ENCODE measurements at regions not wholly inside any gene's neighbourhood (a gene's known extent, or its start where the extent isn't known, plus 50 kb on each side); places are given as distances from the start of the nearest gene placed in this dataset.

DNA sequence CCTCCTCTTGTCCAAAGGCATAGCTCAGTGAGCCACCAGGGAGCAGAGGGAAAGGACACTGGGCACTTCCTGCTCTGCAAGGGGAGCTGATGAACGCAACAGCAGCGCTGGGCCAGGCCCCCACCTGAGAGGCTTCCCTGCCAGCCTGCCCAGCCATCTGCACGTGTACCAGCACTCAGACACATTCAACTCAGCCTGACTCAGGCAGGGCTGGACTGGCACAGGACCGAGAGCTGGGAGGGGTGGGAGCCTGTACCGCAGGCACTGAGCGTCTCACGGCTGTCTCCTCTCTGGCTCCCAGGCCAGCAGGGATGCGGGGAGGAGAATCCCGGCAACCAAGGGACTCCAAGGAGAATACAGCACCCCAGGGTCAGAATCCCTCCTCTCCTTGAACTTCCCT, 411.8 kb downstream of the CTTN start:
- no peaks in the 10 kb centered on the region for H3K9me3 ChIP-seq (ENCODE audit: low read depth)
- DNase-seq (ENCODE audit: low spot score) = no peak
- H3K4me3 ChIP-seq = no peak overlapping the region
- no peaks in the 10 kb centered on the region for H4K20me1 ChIP-seq (ENCODE audit: insufficient read depth, poor library complexity, severe bottlenecking)
- no peak overlapping the region for H3K4me2 ChIP-seq
- H3K36me3 ChIP-seq (replicated peaks; ENCODE audit: insufficient read depth, low read depth) = no peaks in the 10 kb centered on the region
- no peak overlapping the region for H2AFZ ChIP-seq
- H3K27me3 ChIP-seq = no peaks in the 10 kb centered on the region
- no peaks in the 10 kb centered on the region for H3K4me1 ChIP-seq (ENCODE audit: insufficient read depth)
- TF ChIP-seq EZH2phosphoT487 (IDR thresholded peaks at IDR 0.05; ENCODE audit: low read depth, severe bottlenecking, unreplicated experiment) (no peak), EZH2 (IDR thresholded peaks at IDR 0.05; ENCODE audit: borderline replicate concordance) (no peak)
- TF ChIP-seq, protein P1, sequence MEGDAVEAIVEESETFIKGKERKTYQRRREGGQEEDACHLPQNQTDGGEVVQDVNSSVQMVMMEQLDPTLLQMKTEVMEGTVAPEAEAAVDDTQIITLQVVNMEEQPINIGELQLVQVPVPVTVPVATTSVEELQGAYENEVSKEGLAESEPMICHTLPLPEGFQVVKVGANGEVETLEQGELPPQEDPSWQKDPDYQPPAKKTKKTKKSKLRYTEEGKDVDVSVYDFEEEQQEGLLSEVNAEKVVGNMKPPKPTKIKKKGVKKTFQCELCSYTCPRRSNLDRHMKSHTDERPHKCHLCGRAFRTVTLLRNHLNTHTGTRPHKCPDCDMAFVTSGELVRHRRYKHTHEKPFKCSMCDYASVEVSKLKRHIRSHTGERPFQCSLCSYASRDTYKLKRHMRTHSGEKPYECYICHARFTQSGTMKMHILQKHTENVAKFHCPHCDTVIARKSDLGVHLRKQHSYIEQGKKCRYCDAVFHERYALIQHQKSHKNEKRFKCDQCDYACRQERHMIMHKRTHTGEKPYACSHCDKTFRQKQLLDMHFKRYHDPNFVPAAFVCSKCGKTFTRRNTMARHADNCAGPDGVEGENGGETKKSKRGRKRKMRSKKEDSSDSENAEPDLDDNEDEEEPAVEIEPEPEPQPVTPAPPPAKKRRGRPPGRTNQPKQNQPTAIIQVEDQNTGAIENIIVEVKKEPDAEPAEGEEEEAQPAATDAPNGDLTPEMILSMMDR (IDR thresholded peaks at IDR 0.05; ENCODE audit: poor library complexity) = no peak
- 91% methylated on average over 9 of the region's 9 CpGs for WGBS (ENCODE audit: low lambda C conversion rate, missing lambda C conversion rate)
- no peak overlapping the region for H3K27ac ChIP-seq
- no peaks in the 10 kb centered on the region for H3K9me2 ChIP-seq (replicated peaks; ENCODE audit: insufficient read depth)
- no peaks in the 10 kb centered on the region for H3K79me2 ChIP-seq

DNA sequence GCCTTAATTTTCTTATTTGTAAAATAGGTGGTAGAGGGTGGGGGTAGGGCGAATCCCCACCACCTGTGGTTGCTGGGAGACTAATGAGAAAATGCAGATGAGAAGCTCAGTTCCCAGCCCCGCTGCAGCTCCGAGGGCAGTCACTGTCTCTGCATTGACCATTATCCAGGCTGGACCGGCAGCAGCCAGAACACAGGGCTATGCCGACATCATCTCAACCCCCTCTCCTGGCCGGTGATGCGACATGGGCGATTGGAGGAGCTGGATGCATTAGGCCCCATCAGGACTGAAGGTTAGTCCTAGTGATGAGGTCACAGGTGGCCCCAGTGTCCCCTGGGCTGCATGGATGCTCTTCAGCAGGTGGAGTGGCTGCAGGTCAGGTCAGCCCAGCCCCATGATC, 412.4 kb downstream of the CTTN start:
- Histone ChIP-seq H3K4me1 (ENCODE audit: insufficient read depth) (no peaks in the 10 kb centered on the region), H3K4me2 (no peak overlapping the region), H4K20me1 (ENCODE audit: insufficient read depth, poor library complexity, severe bottlenecking) (no peaks in the 10 kb centered on the region), H3K9me2 (replicated peaks; ENCODE audit: insufficient read depth) (no peaks in the 10 kb centered on the region), H3K79me2 (no peaks in the 10 kb centered on the region), H3K9me3 (ENCODE audit: low read depth) (no peaks in the 10 kb centered on the region), H3K27me3 (no peaks in the 10 kb centered on the region), H3K27ac (no peak overlapping the region), H3K4me3 (no peak overlapping the region), H3K36me3 (replicated peaks; ENCODE audit: insufficient read depth, low read depth) (no peaks in the 10 kb centered on the region), H2AFZ (no peak overlapping the region)
- no peak for TF ChIP-seq EZH2phosphoT487 (IDR thresholded peaks at IDR 0.05; ENCODE audit: low read depth, severe bottlenecking, unreplicated experiment)
- no peak for TF ChIP-seq EZH2 (IDR thresholded peaks at IDR 0.05; ENCODE audit: borderline replicate concordance)
- TF ChIP-seq, protein P1 (IDR thresholded peaks at IDR 0.05; ENCODE audit: poor library complexity) = no peak
- no peak for DNase-seq (ENCODE audit: low spot score)
- 97% methylated on average over 8 of the region's 8 CpGs for WGBS (ENCODE audit: low lambda C conversion rate, missing lambda C conversion rate)

DNA sequence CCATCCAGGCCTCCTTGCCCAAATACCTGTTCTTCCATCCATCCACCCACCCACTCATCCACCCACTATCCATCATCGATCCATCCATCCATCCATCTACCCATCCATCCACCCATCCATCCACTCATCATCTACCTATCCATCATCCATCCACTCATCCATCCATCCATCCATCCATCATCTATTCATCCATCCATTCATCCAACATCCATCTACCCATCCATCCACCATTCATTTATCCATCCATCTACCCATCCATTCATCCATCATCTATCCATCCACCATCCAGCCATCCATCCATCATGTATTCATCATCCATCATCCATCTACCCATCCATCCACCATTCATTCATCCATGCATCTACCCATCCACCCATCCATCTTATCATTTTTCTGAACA, 413.2 kb downstream of the CTTN start:
- WGBS (ENCODE audit: low lambda C conversion rate, missing lambda C conversion rate) = 100% methylated on average over 1 of the region's 1 CpG
- H3K9me3 ChIP-seq (ENCODE audit: low read depth) = no peaks in the 10 kb centered on the region
- no peaks in the 10 kb centered on the region for H3K4me1 ChIP-seq (ENCODE audit: insufficient read depth)
- no peak overlapping the region for H2AFZ ChIP-seq
- H3K27ac ChIP-seq = no peak overlapping the region
- TF ChIP-seq, protein P1 (IDR thresholded peaks at IDR 0.05; ENCODE audit: poor library complexity) = no peak
- no peak for TF ChIP-seq EZH2phosphoT487 (IDR thresholded peaks at IDR 0.05; ENCODE audit: low read depth, severe bottlenecking, unreplicated experiment)
- TF ChIP-seq EZH2 (IDR thresholded peaks at IDR 0.05; ENCODE audit: borderline replicate concordance) = no peak
- no peaks in the 10 kb centered on the region for H3K36me3 ChIP-seq (replicated peaks; ENCODE audit: insufficient read depth, low read depth)
- H3K27me3 ChIP-seq = no peaks in the 10 kb centered on the region
- no peaks in the 10 kb centered on the region for H3K79me2 ChIP-seq
- no peak for DNase-seq (ENCODE audit: low spot score)
- H3K9me2 ChIP-seq (replicated peaks; ENCODE audit: insufficient read depth) = no peaks in the 10 kb centered on the region
- H3K4me3 ChIP-seq = no peak overlapping the region
- no peaks in the 10 kb centered on the region for H4K20me1 ChIP-seq (ENCODE audit: insufficient read depth, poor library complexity, severe bottlenecking)
- no peak overlapping the region for H3K4me2 ChIP-seq

DNA sequence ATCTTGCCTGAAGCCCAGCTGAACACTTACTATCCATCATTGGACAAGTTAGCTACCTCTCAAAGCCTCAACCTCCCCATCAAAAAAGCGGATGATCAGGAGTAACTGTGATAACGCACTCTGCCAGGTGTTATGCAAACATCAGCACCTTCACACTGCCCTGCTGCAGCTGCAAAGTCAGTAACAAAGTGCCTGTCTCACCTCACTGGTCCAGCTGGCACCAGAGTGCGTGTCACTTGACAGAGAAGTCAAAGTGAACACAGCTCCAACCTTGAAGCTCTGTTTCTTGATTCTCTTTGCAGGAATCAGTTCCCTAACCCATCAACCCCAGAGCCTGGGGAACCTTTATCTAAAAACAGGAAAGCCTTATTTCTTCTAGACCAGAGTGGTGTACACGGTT, 413.6 kb downstream of the CTTN start:
- Histone ChIP-seq H3K79me2 (no peaks in the 10 kb centered on the region), H3K4me1 (ENCODE audit: insufficient read depth) (no peaks in the 10 kb centered on the region), H2AFZ (no peak overlapping the region), H3K9me2 (replicated peaks; ENCODE audit: insufficient read depth) (no peaks in the 10 kb centered on the region), H3K27me3 (no peaks in the 10 kb centered on the region), H3K4me3 (no peak overlapping the region), H3K36me3 (replicated peaks; ENCODE audit: insufficient read depth, low read depth) (no peaks in the 10 kb centered on the region), H4K20me1 (ENCODE audit: insufficient read depth, poor library complexity, severe bottlenecking) (no peaks in the 10 kb centered on the region), H3K27ac (no peak overlapping the region), H3K9me3 (ENCODE audit: low read depth) (no peaks in the 10 kb centered on the region), H3K4me2 (no peak overlapping the region)
- TF ChIP-seq EZH2phosphoT487 (IDR thresholded peaks at IDR 0.05; ENCODE audit: low read depth, severe bottlenecking, unreplicated experiment) (no peak), EZH2 (IDR thresholded peaks at IDR 0.05; ENCODE audit: borderline replicate concordance) (no peak)
- TF ChIP-seq, protein P1 (IDR thresholded peaks at IDR 0.05; ENCODE audit: poor library complexity) = no peak
- 93% methylated on average over 4 of the region's 4 CpGs for WGBS (ENCODE audit: low lambda C conversion rate, missing lambda C conversion rate)
- DNase-seq (ENCODE audit: low spot score) = no peak
